Neuronal stem cell (in vitro differentiated cells): ENCODE measurements at regions not wholly inside any gene's neighbourhood (a gene's known extent, or its start where the extent isn't known, plus 50 kb on each side); places are given as distances from the start of the nearest gene placed in this dataset.

Source experiments
- DNase-seq: peaks from one replicate; pipeline ENCODE4 v3.0.0-alpha.2; 2013; ENCODE audit warnings: low spot score
- H2AFZ ChIP-seq: one replicate; pipeline ENCODE4 v1.6.1; 2013; ENCODE audit warnings: mild to moderate bottlenecking, low read length, inconsistent platforms
- H2AK5ac ChIP-seq: 2 replicates; pipeline ENCODE4 v1.6.1; 2013; ENCODE audit warnings: low read depth, mild to moderate bottlenecking, inconsistent platforms, low read length, moderate library complexity, mixed read lengths
- H2BK120ac ChIP-seq: 2 replicates; pipeline ENCODE4 v1.6.1; 2013; ENCODE audit warnings: low read depth, mild to moderate bottlenecking, inconsistent platforms, low read length, moderate library complexity, mixed read lengths
- H2BK12ac ChIP-seq: one replicate; pipeline ENCODE4 v1.6.1; 2013; ENCODE audit warnings: low read length, inconsistent platforms
- H2BK15ac ChIP-seq: 2 replicates; pipeline ENCODE4 v1.6.1; 2013; ENCODE audit warnings: mild to moderate bottlenecking, low read length, inconsistent platforms, mixed read lengths
- H2BK5ac ChIP-seq: one replicate; pipeline ENCODE4 v1.6.1; 2013; ENCODE audit warnings: inconsistent platforms, mild to moderate bottlenecking, low read length, moderate library complexity
- H3K14ac ChIP-seq: one replicate; pipeline ENCODE4 v1.6.1; 2013; ENCODE audit warnings: low read length, inconsistent platforms
- H3K18ac ChIP-seq: 2 replicates; pipeline ENCODE4 v1.6.1; 2013; ENCODE audit warnings: low read length, inconsistent platforms
- H3K23ac ChIP-seq: 2 replicates; pipeline ENCODE4 v1.6.1; 2013; ENCODE audit warnings: low read depth, mild to moderate bottlenecking, mixed read lengths, low read length, inconsistent platforms; ENCODE audit not compliant: poor library complexity
- H3K27ac ChIP-seq: replicated peaks from 3 replicates; pipeline ENCODE4 v1.5.1; 2013; ENCODE audit warnings: low read length, inconsistent platforms
- H3K27me3 ChIP-seq, 3 experiments: 2 replicates each; pipeline ENCODE4 v1.6.1; 2013; ENCODE audit warnings: low read length in 3 of 3, mild to moderate bottlenecking in 2 of 3, inconsistent platforms in 1 of 3, low read depth in 1 of 3, mixed read lengths in 1 of 3, moderate library complexity in 1 of 3; ENCODE audit not compliant: control insufficient read depth in 3 of 3, insufficient read depth in 3 of 3
- H3K36me3 ChIP-seq, 2 donors: replicated peaks in 1 of 2; 2 replicates each; pipeline ENCODE4 v1.6.1; 2013; ENCODE audit warnings: low read length in 2 of 2; ENCODE audit not compliant: control insufficient read depth in 2 of 2, insufficient read depth in 2 of 2
- H3K4ac ChIP-seq: 2 replicates; pipeline ENCODE4 v1.6.1; 2013; ENCODE audit warnings: inconsistent platforms, mild to moderate bottlenecking, low read length, moderate library complexity
- H3K4me1 ChIP-seq, 2 donors: 1 replicate in 1 of 2; 2 replicates in 1 of 2; pipeline ENCODE4 v1.6.1; 2013; ENCODE audit warnings: low read length in 2 of 2, low read depth in 1 of 2; ENCODE audit not compliant: control insufficient read depth in 2 of 2, insufficient read depth in 1 of 2
- H3K4me2 ChIP-seq: one replicate; pipeline ENCODE4 v1.6.1; 2013; ENCODE audit warnings: mild to moderate bottlenecking, low read length, inconsistent platforms; ENCODE audit not compliant: insufficient read depth, poor library complexity, severe bottlenecking
- H3K4me3 ChIP-seq, 2 donors: 2 replicates each; pipeline ENCODE4 v1.5.1; 2013; ENCODE audit warnings: low read length in 2 of 2, mild to moderate bottlenecking in 2 of 2, inconsistent platforms in 1 of 2, moderate library complexity in 1 of 2
- H3K79me1 ChIP-seq: one replicate; pipeline ENCODE4 v1.6.1; 2013; ENCODE audit warnings: low read depth, mild to moderate bottlenecking, inconsistent platforms, low read length, moderate library complexity
- H3K9ac ChIP-seq: one replicate; pipeline ENCODE4 v1.6.1; 2013; ENCODE audit warnings: mild to moderate bottlenecking, low read depth, low read length, inconsistent platforms; ENCODE audit not compliant: poor library complexity
- H3K9me3 ChIP-seq, 2 donors: replicated peaks in 1 of 2; 2 replicates each; pipeline versions ENCODE3 to v1.6.1; 2013; ENCODE audit warnings: low read length in 2 of 2, mild to moderate bottlenecking in 2 of 2, inconsistent platforms in 1 of 2, low read depth in 1 of 2, mixed read lengths in 1 of 2, moderate library complexity in 1 of 2; ENCODE audit not compliant: control insufficient read depth in 2 of 2, insufficient read depth in 1 of 2
- H4K8ac ChIP-seq: one replicate; pipeline ENCODE4 v1.6.1; 2013; ENCODE audit warnings: low read depth, mild to moderate bottlenecking, inconsistent platforms, low read length, moderate library complexity
- H4K91ac ChIP-seq: one replicate; pipeline ENCODE4 v1.6.1; 2013; ENCODE audit warnings: low read length, low read depth, mild to moderate bottlenecking, inconsistent platforms; ENCODE audit not compliant: poor library complexity
- WGBS, 2 donors: extraction: QIAGEN DNeasy Blood & Tissue Kit; methylation state at CpG; one replicate each; pipeline ENCODE4 v1.1.7; 2013; ENCODE audit warnings: missing lambda C conversion rate in 2 of 2, mixed read lengths in 1 of 2; ENCODE audit not compliant: insufficient read length in 2 of 2, insufficient replicate concordance in 1 of 2; ENCODE audit errors: extremely low coverage in 2 of 2; 5-methylcytosine and 5-hydroxymethylcytosine counted together

GRCh38 chr2:150695451-150696135, 208.1 kb upstream of the RND3 start:
- no peak overlapping the region for H3K9ac ChIP-seq
- no peak overlapping the region for H3K18ac ChIP-seq
- H3K9me3 ChIP-seq: peaks cover 0 to 8% of the 10 kb centered on the region in 2 donors
- no peaks in the 10 kb centered on the region for H3K27me3 ChIP-seq
- H2AFZ ChIP-seq: no peak overlapping the region
- H2BK15ac ChIP-seq: no peak overlapping the region
- H3K4me2 ChIP-seq: no peak overlapping the region
- H2BK5ac ChIP-seq: no peak overlapping the region
- H3K4me3 ChIP-seq: no peak overlapping the region
- no peaks in the 10 kb centered on the region for H3K36me3 ChIP-seq
- H3K27ac ChIP-seq: no peak overlapping the region
- DNase-seq: no peak
- H2BK12ac ChIP-seq: no peak overlapping the region
- H3K4me1 ChIP-seq: no peaks in the 10 kb centered on the region
- H4K8ac ChIP-seq: no peak overlapping the region
- no CpG with 5 or more reads among the region's 3 CpGs for WGBS, 2 donors
- H3K14ac ChIP-seq: no peak overlapping the region
- H3K4ac ChIP-seq: no peak overlapping the region
- H4K91ac ChIP-seq: no peak overlapping the region
- H3K23ac ChIP-seq: no peak overlapping the region
- H2AK5ac ChIP-seq: no peak overlapping the region
- no peak overlapping the region for H2BK120ac ChIP-seq
- H3K79me1 ChIP-seq: no peaks in the 10 kb centered on the region

GRCh38 chr2:150693556-150693955, 206.1 kb upstream of the RND3 start:
- Histone ChIP-seq H2BK12ac (no peak overlapping the region), H3K27me3 (no peaks in the 10 kb centered on the region), H2BK15ac (no peak overlapping the region), H3K4me1 (peaks cover 0 to 2% of the 10 kb centered on the region in 2 donors), H3K36me3 (no peaks in the 10 kb centered on the region), H3K18ac (no peak overlapping the region), H3K27ac (no peak overlapping the region), H4K91ac (no peak overlapping the region), H3K79me1 (no peaks in the 10 kb centered on the region), H3K23ac (no peak overlapping the region), H4K8ac (no peak overlapping the region), H3K9me3 (peaks cover 0 to 8% of the 10 kb centered on the region in 2 donors), H2AFZ (no peak overlapping the region), H2BK120ac (no peak overlapping the region), H3K4me3 (no peak overlapping the region), H3K9ac (no peak overlapping the region), H3K14ac (no peak overlapping the region), H2BK5ac (no peak overlapping the region), H3K4me2 (no peak overlapping the region), H3K4ac (no peak overlapping the region), H2AK5ac (no peak overlapping the region)
- DNase-seq: no peak
- no CpG with 5 or more reads among the region's 2 CpGs for WGBS, 2 donors

- Histone ChIP-seq H3K23ac (no peak overlapping the region), H3K4ac (no peak overlapping the region), H2BK15ac (no peak overlapping the region), H3K36me3 (no peaks in the 10 kb centered on the region), H3K79me1 (no peaks in the 10 kb centered on the region), H3K27me3 (no peaks in the 10 kb centered on the region), H4K8ac (no peak overlapping the region), H2BK12ac (no peak overlapping the region), H2AFZ (no peak overlapping the region), H4K91ac (no peak overlapping the region), H3K9me3 (no peaks in the 10 kb centered on the region), H3K4me2 (no peak overlapping the region), H3K14ac (no peak overlapping the region), H2BK5ac (no peak overlapping the region), H2BK120ac (no peak overlapping the region), H3K27ac (no peak overlapping the region), H3K18ac (no peak overlapping the region), H3K9ac (no peak overlapping the region), H2AK5ac (no peak overlapping the region), H3K4me1 (peaks cover 0 to 2% of the 10 kb centered on the region in 2 donors), H3K4me3 (no peak overlapping the region)
- WGBS, 2 donors: no CpG with 5 or more reads among the region's 1 CpG
- no peak for DNase-seq
Measured at GRCh38 chr2:150690870-150691269, 203.4 kb upstream of the RND3 start.

- Histone ChIP-seq H3K79me1 (no peaks in the 10 kb centered on the region), H2BK15ac (no peak overlapping the region), H3K4me1 (peaks cover 0 to 2% of the 10 kb centered on the region in 2 donors), H3K27ac (no peak overlapping the region), H3K4me3 (no peak overlapping the region), H3K18ac (no peak overlapping the region), H3K23ac (no peak overlapping the region), H2AFZ (no peak overlapping the region), H2AK5ac (no peak overlapping the region), H3K14ac (no peak overlapping the region), H3K27me3 (no peaks in the 10 kb centered on the region), H3K36me3 (no peaks in the 10 kb centered on the region), H3K9ac (no peak overlapping the region), H2BK120ac (no peak overlapping the region), H3K4ac (no peak overlapping the region), H2BK5ac (no peak overlapping the region), H2BK12ac (no peak overlapping the region), H4K8ac (no peak overlapping the region), H3K9me3 (no peaks in the 10 kb centered on the region), H4K91ac (no peak overlapping the region), H3K4me2 (no peak overlapping the region)
- WGBS, 2 donors: no CpG with 5 or more reads among the region's 2 CpGs
- no peak for DNase-seq
Measured at GRCh38 chr2:150690261-150690660, 202.8 kb upstream of the RND3 start.
